ENCODE measurements at regions not wholly inside any gene's neighbourhood (a gene's known extent, or its start where the extent isn't known, plus 50 kb on each side); places are given as distances from the start of the nearest gene placed in this dataset.

GRCh38 chr6:23633996-23634395, 492.0 kb upstream of the NRSN1 start:
- no peak overlapping the region for H3K27ac ChIP-seq (ENCODE audit: low read depth in 2 of 2, low read length in 2 of 2)
- H3K4me1 ChIP-seq (ENCODE audit: control insufficient read depth in 2 of 2, insufficient read depth in 2 of 2, low read length in 2 of 2) = no peaks in the 10 kb centered on the region
- H3K27me3 ChIP-seq (ENCODE audit: control insufficient read depth in 2 of 2, insufficient read depth in 2 of 2, low read length in 2 of 2) = no peaks in the 10 kb centered on the region
- no peak overlapping the region for H3K9ac ChIP-seq (ENCODE audit: low read depth in 1 of 2, low read length in 2 of 2)
- no peaks in the 10 kb centered on the region for H3K9me3 ChIP-seq (ENCODE audit: control insufficient read depth in 2 of 2, low read length in 2 of 2)
- no peak overlapping the region for H3K4me3 ChIP-seq (ENCODE audit: low read length in 2 of 2)
- H3K36me3 ChIP-seq (ENCODE audit: control insufficient read depth in 2 of 2, insufficient read depth in 2 of 2, low read length in 2 of 2) = no peaks in the 10 kb centered on the region

- Histone ChIP-seq H3K36me3 (ENCODE audit: control insufficient read depth in 2 of 2, insufficient read depth in 2 of 2, low read length in 2 of 2) (no peaks in the 10 kb centered on the region), H3K4me1 (ENCODE audit: control insufficient read depth in 2 of 2, insufficient read depth in 2 of 2, low read length in 2 of 2) (no peaks in the 10 kb centered on the region), H3K27me3 (ENCODE audit: control insufficient read depth in 2 of 2, insufficient read depth in 2 of 2, low read length in 2 of 2) (no peaks in the 10 kb centered on the region)
Observed at GRCh38 chr6:23635150-23635549, 490.9 kb upstream of the NRSN1 start.

GRCh38 chr6:23637296-23637695, 488.7 kb upstream of the NRSN1 start:
- no peaks in the 10 kb centered on the region for H3K9me3 ChIP-seq (ENCODE audit: control insufficient read depth in 2 of 2, low read length in 2 of 2)
- no peak overlapping the region for H3K27ac ChIP-seq (ENCODE audit: low read depth in 2 of 2, low read length in 2 of 2)
- no peaks in the 10 kb centered on the region for H3K27me3 ChIP-seq (ENCODE audit: control insufficient read depth in 2 of 2, insufficient read depth in 2 of 2, low read length in 2 of 2)
- H3K4me1 ChIP-seq (ENCODE audit: control insufficient read depth in 2 of 2, insufficient read depth in 2 of 2, low read length in 2 of 2) = no peaks in the 10 kb centered on the region
- H3K9ac ChIP-seq (ENCODE audit: low read depth in 1 of 2, low read length in 2 of 2) = no peak overlapping the region
- H3K4me3 ChIP-seq (ENCODE audit: low read length in 2 of 2) = no peak overlapping the region
- H3K36me3 ChIP-seq (ENCODE audit: control insufficient read depth in 2 of 2, insufficient read depth in 2 of 2, low read length in 2 of 2) = no peaks in the 10 kb centered on the region

More at GRCh38 chr6:23635150-23635549, 490.9 kb upstream of the NRSN1 start:
- Histone ChIP-seq H3K9ac (ENCODE audit: low read depth in 1 of 2, low read length in 2 of 2) (no peak overlapping the region), H3K27ac (ENCODE audit: low read depth in 2 of 2, low read length in 2 of 2) (no peak overlapping the region), H3K4me3 (ENCODE audit: low read length in 2 of 2) (no peak overlapping the region), H3K9me3 (ENCODE audit: control insufficient read depth in 2 of 2, low read length in 2 of 2) (no peaks in the 10 kb centered on the region)

GRCh38 chr6:23642849-23643248, 483.2 kb upstream of the NRSN1 start:
- no peaks in the 10 kb centered on the region for H3K27me3 ChIP-seq (ENCODE audit: control insufficient read depth in 2 of 2, insufficient read depth in 2 of 2, low read length in 2 of 2)
- no peak overlapping the region for H3K4me3 ChIP-seq (ENCODE audit: low read length in 2 of 2)
- no peaks in the 10 kb centered on the region for H3K9me3 ChIP-seq (ENCODE audit: control insufficient read depth in 2 of 2, low read length in 2 of 2)
- H3K9ac ChIP-seq (ENCODE audit: low read depth in 1 of 2, low read length in 2 of 2) = no peak overlapping the region
- no peak overlapping the region for H3K27ac ChIP-seq (ENCODE audit: low read depth in 2 of 2, low read length in 2 of 2)
- H3K4me1 ChIP-seq (ENCODE audit: control insufficient read depth in 2 of 2, insufficient read depth in 2 of 2, low read length in 2 of 2) = no peaks in the 10 kb centered on the region
- H3K36me3 ChIP-seq (ENCODE audit: control insufficient read depth in 2 of 2, insufficient read depth in 2 of 2, low read length in 2 of 2) = no peaks in the 10 kb centered on the region

- Histone ChIP-seq H3K9me3 (ENCODE audit: control insufficient read depth in 2 of 2, low read length in 2 of 2) (no peaks in the 10 kb centered on the region), H3K27me3 (ENCODE audit: control insufficient read depth in 2 of 2, insufficient read depth in 2 of 2, low read length in 2 of 2) (no peaks in the 10 kb centered on the region), H3K36me3 (ENCODE audit: control insufficient read depth in 2 of 2, insufficient read depth in 2 of 2, low read length in 2 of 2) (no peaks in the 10 kb centered on the region), H3K9ac (ENCODE audit: low read depth in 1 of 2, low read length in 2 of 2) (no peak overlapping the region), H3K4me1 (ENCODE audit: control insufficient read depth in 2 of 2, insufficient read depth in 2 of 2, low read length in 2 of 2) (no peaks in the 10 kb centered on the region), H3K4me3 (ENCODE audit: low read length in 2 of 2) (no peak overlapping the region), H3K27ac (ENCODE audit: low read depth in 2 of 2, low read length in 2 of 2) (no peak overlapping the region)
Observed at GRCh38 chr6:23647045-23647444, 479.0 kb upstream of the NRSN1 start.

GRCh38 chr6:23650676-23651075, 475.3 kb upstream of the NRSN1 start:
- Histone ChIP-seq H3K4me1 (ENCODE audit: control insufficient read depth in 2 of 2, insufficient read depth in 2 of 2, low read length in 2 of 2) (peaks cover 0 to 3% of the 10 kb centered on the region in 2 donors), H3K9ac (ENCODE audit: low read depth in 1 of 2, low read length in 2 of 2) (no peak overlapping the region), H3K4me3 (ENCODE audit: low read length in 2 of 2) (no peak overlapping the region), H3K9me3 (ENCODE audit: control insufficient read depth in 2 of 2, low read length in 2 of 2) (no peaks in the 10 kb centered on the region), H3K27me3 (ENCODE audit: control insufficient read depth in 2 of 2, insufficient read depth in 2 of 2, low read length in 2 of 2) (no peaks in the 10 kb centered on the region), H3K36me3 (ENCODE audit: control insufficient read depth in 2 of 2, insufficient read depth in 2 of 2, low read length in 2 of 2) (no peaks in the 10 kb centered on the region), H3K27ac (ENCODE audit: low read depth in 2 of 2, low read length in 2 of 2) (no peak overlapping the region)

- no peak overlapping the region for H3K27ac ChIP-seq (ENCODE audit: low read depth in 2 of 2, low read length in 2 of 2)
- H3K4me3 ChIP-seq (ENCODE audit: low read length in 2 of 2) = no peak overlapping the region
- no peaks in the 10 kb centered on the region for H3K9me3 ChIP-seq (ENCODE audit: control insufficient read depth in 2 of 2, low read length in 2 of 2)
- H3K36me3 ChIP-seq (ENCODE audit: control insufficient read depth in 2 of 2, insufficient read depth in 2 of 2, low read length in 2 of 2) = no peaks in the 10 kb centered on the region
- H3K9ac ChIP-seq (ENCODE audit: low read depth in 1 of 2, low read length in 2 of 2) = no peak overlapping the region
- H3K4me1 ChIP-seq (ENCODE audit: control insufficient read depth in 2 of 2, insufficient read depth in 2 of 2, low read length in 2 of 2) = peaks cover 0 to 3% of the 10 kb centered on the region in 2 donors
- no peaks in the 10 kb centered on the region for H3K27me3 ChIP-seq (ENCODE audit: control insufficient read depth in 2 of 2, insufficient read depth in 2 of 2, low read length in 2 of 2)
Observed at GRCh38 chr6:23654745-23655144, 471.3 kb upstream of the NRSN1 start.

- no peaks in the 10 kb centered on the region for H3K36me3 ChIP-seq (ENCODE audit: control insufficient read depth in 2 of 2, insufficient read depth in 2 of 2, low read length in 2 of 2)
- no peaks in the 10 kb centered on the region for H3K27me3 ChIP-seq (ENCODE audit: control insufficient read depth in 2 of 2, insufficient read depth in 2 of 2, low read length in 2 of 2)
- no peaks in the 10 kb centered on the region for H3K9me3 ChIP-seq (ENCODE audit: control insufficient read depth in 2 of 2, low read length in 2 of 2)
- H3K9ac ChIP-seq (ENCODE audit: low read depth in 1 of 2, low read length in 2 of 2) = no peak overlapping the region
- H3K4me1 ChIP-seq (ENCODE audit: control insufficient read depth in 2 of 2, insufficient read depth in 2 of 2, low read length in 2 of 2) = peaks cover 0 to 3% of the 10 kb centered on the region in 2 donors
- H3K4me3 ChIP-seq (ENCODE audit: low read length in 2 of 2) = no peak overlapping the region
- H3K27ac ChIP-seq (ENCODE audit: low read depth in 2 of 2, low read length in 2 of 2) = no peak overlapping the region
Observed at GRCh38 chr6:23655525-23655924, 470.5 kb upstream of the NRSN1 start.

GRCh38 chr6:23656255-23657194, 469.5 kb upstream of the NRSN1 start:
- no peaks in the 10 kb centered on the region for H3K27me3 ChIP-seq (ENCODE audit: control insufficient read depth in 2 of 2, insufficient read depth in 2 of 2, low read length in 2 of 2)
- H3K27ac ChIP-seq (ENCODE audit: low read depth in 2 of 2, low read length in 2 of 2) = no peak overlapping the region
- H3K4me1 ChIP-seq (ENCODE audit: control insufficient read depth in 2 of 2, insufficient read depth in 2 of 2, low read length in 2 of 2) = peaks cover 0 to 3% of the 10 kb centered on the region in 2 donors
- no peak overlapping the region for H3K9ac ChIP-seq (ENCODE audit: low read depth in 1 of 2, low read length in 2 of 2)
- H3K36me3 ChIP-seq (ENCODE audit: control insufficient read depth in 2 of 2, insufficient read depth in 2 of 2, low read length in 2 of 2) = no peaks in the 10 kb centered on the region
- H3K9me3 ChIP-seq (ENCODE audit: control insufficient read depth in 2 of 2, low read length in 2 of 2) = no peaks in the 10 kb centered on the region
- H3K4me3 ChIP-seq (ENCODE audit: low read length in 2 of 2) = no peak overlapping the region

GRCh38 chr6:23659125-23659524, 466.9 kb upstream of the NRSN1 start:
- H3K27ac ChIP-seq (ENCODE audit: low read depth in 2 of 2, low read length in 2 of 2) = no peak overlapping the region
- no peak overlapping the region for H3K4me3 ChIP-seq (ENCODE audit: low read length in 2 of 2)
- H3K9ac ChIP-seq (ENCODE audit: low read depth in 1 of 2, low read length in 2 of 2) = no peak overlapping the region
- H3K9me3 ChIP-seq (ENCODE audit: control insufficient read depth in 2 of 2, low read length in 2 of 2) = no peaks in the 10 kb centered on the region
- H3K4me1 ChIP-seq (ENCODE audit: control insufficient read depth in 2 of 2, insufficient read depth in 2 of 2, low read length in 2 of 2) = peaks cover 0 to 3% of the 10 kb centered on the region in 2 donors
- H3K27me3 ChIP-seq (ENCODE audit: control insufficient read depth in 2 of 2, insufficient read depth in 2 of 2, low read length in 2 of 2) = no peaks in the 10 kb centered on the region
- H3K36me3 ChIP-seq (ENCODE audit: control insufficient read depth in 2 of 2, insufficient read depth in 2 of 2, low read length in 2 of 2) = no peaks in the 10 kb centered on the region
